ENCODE measurements at regions not wholly inside any gene's neighbourhood (a gene's known extent, or its start where the extent isn't known, plus 50 kb on each side); places are given as distances from the start of the nearest gene placed in this dataset.
A peak's percentile ranks its signal among the peaks of the same experiment; 100 is the strongest.

DNA sequence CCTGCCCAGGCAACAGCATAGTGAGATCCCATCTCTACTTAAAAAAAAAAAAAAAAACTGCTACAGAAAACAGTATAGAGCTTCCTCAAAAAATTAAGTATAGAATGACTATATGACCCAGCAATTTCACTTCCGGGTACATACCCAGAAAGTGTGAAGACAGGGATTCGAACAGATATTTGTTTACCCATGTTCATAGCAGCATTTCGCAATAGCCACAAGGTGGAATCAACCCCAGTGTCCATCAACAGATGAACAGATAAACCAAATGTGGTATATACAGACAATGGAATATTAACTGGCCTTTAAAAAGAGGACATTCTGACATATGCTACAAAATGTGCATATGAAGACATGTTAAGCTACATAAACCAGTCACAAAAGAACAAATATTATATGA, 95.5 kb downstream of the CHD9NB start:
- Histone ChIP-seq H3K23me2 (ENCODE audit: low read depth, low read length) (no peaks in the 10 kb centered on the region), H3K27ac (ENCODE audit: low read depth, low read length) (no peak overlapping the region), H3K14ac (ENCODE audit: insufficient read length) (no peak overlapping the region), H2AK5ac (ENCODE audit: low read depth, low read length) (no peak overlapping the region), H4K5ac (ENCODE audit: insufficient read length, low read depth, low read length) (no peak overlapping the region), H3K4me2 (ENCODE audit: insufficient read depth in 1 of 2, low read depth in 2 of 2, low read length in 2 of 2) (no peak overlapping the region), H3K9me3 (ENCODE audit: insufficient read depth in 2 of 2, low read depth in 1 of 2, low read length in 1 of 2) (no peaks in the 10 kb centered on the region), H2BK20ac (ENCODE audit: low read length) (no peak overlapping the region), H2AFZ (ENCODE audit: low read length) (no peak overlapping the region), H3K27me3 (replicated peaks in 1 of 4; ENCODE audit: control insufficient read depth in 3 of 4, extremely low read depth in 1 of 4, insufficient read depth in 3 of 4, low read length in 3 of 4) (no peaks in the 10 kb centered on the region), H3K79me2 (ENCODE audit: control insufficient read depth in 1 of 2, insufficient read depth in 2 of 2, low read length in 2 of 2) (no peaks in the 10 kb centered on the region), H3K4me1 (replicated peaks in 1 of 4; ENCODE audit: control insufficient read depth in 3 of 4, insufficient read depth in 4 of 4, low read length in 3 of 4) (no peaks in the 10 kb centered on the region), H3K4ac (replicated peaks; ENCODE audit: insufficient read length, low read depth, low read length) (no peak overlapping the region), H4K20me1 (replicated peaks in 1 of 2; ENCODE audit: control insufficient read depth in 1 of 2, insufficient read depth in 2 of 2, low read length in 2 of 2) (no peaks in the 10 kb centered on the region), H4K91ac (replicated peaks; ENCODE audit: insufficient read length, low read length) (no peak overlapping the region), H2BK5ac (ENCODE audit: low read depth, low read length) (no peak overlapping the region), H3K4me3 (ENCODE audit: extremely low read depth in 1 of 4, insufficient read depth in 2 of 4, low read depth in 3 of 4, low read length in 4 of 4) (no peak overlapping the region), H2BK15ac (ENCODE audit: low read length) (no peak overlapping the region), H3K18ac (ENCODE audit: extremely low read depth, low read length) (no peak overlapping the region), H3K56ac (replicated peaks; ENCODE audit: insufficient read length, low read depth, low read length) (no peak overlapping the region), H2BK120ac (replicated peaks; ENCODE audit: low read depth, low read length) (no peak overlapping the region), H2BK12ac (ENCODE audit: low read depth, low read length) (no peak overlapping the region), H3K9ac (replicated peaks in 1 of 4; ENCODE audit: extremely low read depth in 1 of 4, low read depth in 3 of 4, low read length in 3 of 4) (no peak overlapping the region), H4K8ac (ENCODE audit: extremely low read depth, insufficient read depth, low read length) (no peak overlapping the region), H3K23ac (ENCODE audit: insufficient read length) (no peak overlapping the region), H3K36me3 (ENCODE audit: control insufficient read depth in 2 of 4, insufficient read depth in 4 of 4, low read length in 3 of 4) (no peaks in the 10 kb centered on the region), H3K79me1 (ENCODE audit: low read depth, low read length) (no peaks in the 10 kb centered on the region)
- TF ChIP-seq CBX8 (IDR thresholded peaks at IDR 0.05; ENCODE audit: borderline replicate concordance, low read depth, low read length) = no peak
- peak; percentile 68; the same call in 1 of the 2 replicates for TF ChIP-seq CEBPB (IDR thresholded peaks at IDR 0.05; ENCODE audit: low read depth, low read length)
- no peak for TF ChIP-seq RFX5 (IDR thresholded peaks at IDR 0.05; ENCODE audit: borderline replicate concordance, low read depth, low read length)
- no peak for TF ChIP-seq ASH2L (IDR thresholded peaks at IDR 0.05; ENCODE audit: low read length)
- TF ChIP-seq RBBP5 (IDR thresholded peaks at IDR 0.05; ENCODE audit: borderline replicate concordance, low read depth, low read length) = no peak
- TF ChIP-seq JUND (IDR thresholded peaks at IDR 0.05; ENCODE audit: low read length) = no peak
- no peak for TF ChIP-seq TBP (IDR thresholded peaks at IDR 0.05; ENCODE audit: low read depth, low read length)
- DNase-seq (ENCODE audit: low read depth in 1 of 2, low spot score in 2 of 2) (no peak), FAIRE-seq (no peak)
- CTCF ChIA-PET (ENCODE audit: partially characterized antibody) = no interaction called here
- 92% methylated on average over 3 of the region's 3 CpGs; no CpG with 5 or more reads in 1 of the 2 experiments for WGBS, 2 experiments (ENCODE audit: extremely low coverage in 1 of 2, insufficient coverage in 1 of 2, insufficient read length in 1 of 2, insufficient replicate concordance in 2 of 2, low coverage in 1 of 2, low lambda C conversion rate in 2 of 2, missing lambda C conversion rate in 1 of 2)
- POLR2A ChIA-PET (ENCODE audit: partially characterized antibody) = no interaction called here
